GM23338 (cell line): ENCODE measurements at regions not wholly inside any gene's neighbourhood (a gene's known extent, or its start where the extent isn't known, plus 50 kb on each side); places are given as distances from the start of the nearest gene placed in this dataset.

ENCODE experiments used
- ATAC-seq: fragments of 200-7000 bp; cut with Tn5 transposase; 3 replicates; pipeline ENCODE4 v1.9.1; 2020
- DNase-seq: peaks from one replicate; pipeline ENCODE4 v3.0.0-alpha.2; 2015; ENCODE audit warnings: low spot score
- H2AFZ ChIP-seq: fragments of 200-600 bp; sonication (generic); 2 replicates; pipeline ENCODE4 v1.8.0; 2016; ENCODE audit warnings: antibody characterized with exemption, mild to moderate bottlenecking, moderate library complexity
- H3F3A ChIP-seq: fragments of 200-600 bp; sonication (generic); replicated peaks from 2 replicates; pipeline ENCODE4 v1.8.0; 2017; ENCODE audit warnings: antibody characterized with exemption, mixed run types, low read depth
- H3K27ac ChIP-seq: fragments of 200-600 bp; sonication (generic); 2 replicates; pipeline ENCODE4 v1.6.1; 2016; ENCODE audit warnings: low read depth
- H3K27me3 ChIP-seq: fragments of 200-600 bp; sonication (generic); 2 replicates; pipeline ENCODE4 v1.8.0; 2016; ENCODE audit warnings: mild to moderate bottlenecking, mixed run types, moderate library complexity; ENCODE audit not compliant: insufficient read depth
- H3K36me3 ChIP-seq: fragments of 200-600 bp; sonication (generic); 2 replicates; pipeline ENCODE4 v1.8.0; 2016; ENCODE audit warnings: mild to moderate bottlenecking; ENCODE audit not compliant: insufficient read depth
- H3K4me1 ChIP-seq: fragments of 200-600 bp; sonication (generic); 2 replicates; pipeline ENCODE4 v1.8.0; 2016; ENCODE audit warnings: mild to moderate bottlenecking, moderate library complexity; ENCODE audit not compliant: insufficient read depth
- H3K4me2 ChIP-seq: fragments of 200-600 bp; sonication (generic); 2 replicates; pipeline ENCODE4 v1.7.1; 2017; ENCODE audit warnings: mixed run types
- H3K4me3 ChIP-seq: fragments of 200-600 bp; sonication (generic); 2 replicates; pipeline ENCODE4 v1.6.1; 2016; ENCODE audit warnings: mixed run types
- H3K79me2 ChIP-seq: fragments of 200-600 bp; sonication (generic); replicated peaks from 2 replicates; pipeline ENCODE4 v1.8.0; 2017; ENCODE audit warnings: mild to moderate bottlenecking; ENCODE audit not compliant: insufficient read depth
- H3K9me2 ChIP-seq: fragments of 200-600 bp; sonication (generic); 2 replicates; pipeline ENCODE4 v1.8.0; 2017; ENCODE audit not compliant: insufficient read depth
- H4K20me1 ChIP-seq: fragments of 200-600 bp; sonication (generic); replicated peaks from 2 replicates; pipeline ENCODE4 v1.8.0; 2017; ENCODE audit warnings: mild to moderate bottlenecking; ENCODE audit not compliant: insufficient read depth
- H3K27ac Mint-ChIP-seq: 2 replicates; pipeline ENCODE4 v1.8.0; 2020; ENCODE audit warnings: inconsistent platforms, mild to moderate bottlenecking, moderate library complexity, mixed read lengths
- H3K27me3 Mint-ChIP-seq: 3 replicates; pipeline ENCODE4 v1.8.0; 2022; ENCODE audit warnings: low read depth, mild to moderate bottlenecking, moderate library complexity, mixed read lengths, inconsistent platforms; ENCODE audit not compliant: insufficient read depth, poor library complexity
- H3K36me3 Mint-ChIP-seq: 3 replicates; pipeline ENCODE4 v1.8.0; 2021; ENCODE audit warnings: low read depth, mild to moderate bottlenecking, inconsistent platforms, moderate library complexity, mixed read lengths
- H3K4me1 Mint-ChIP-seq: 3 replicates; pipeline ENCODE4 v1.8.0; 2020; ENCODE audit warnings: mild to moderate bottlenecking, inconsistent platforms, mixed read lengths
- H3K4me3 Mint-ChIP-seq: 3 replicates; pipeline ENCODE4 v1.8.0; 2021; ENCODE audit warnings: moderate library complexity, mild to moderate bottlenecking, inconsistent platforms, mixed read lengths
- H3K9me3 Mint-ChIP-seq: 3 replicates; pipeline ENCODE4 v1.8.0; 2020; ENCODE audit warnings: moderate library complexity, mild to moderate bottlenecking, inconsistent platforms, mixed read lengths
- EZH2 ChIP-seq: fragments of 200-600 bp; sonication (generic); IDR thresholded peaks from one replicate; pipeline ENCODE4 v1.8.0; 2017; ENCODE audit warnings: antibody characterized with exemption, mild to moderate bottlenecking, low read depth; ENCODE audit not compliant: unreplicated experiment
- EZH2phosphoT487 ChIP-seq: fragments of 200-600 bp; sonication (generic); IDR thresholded peaks from one replicate; pipeline ENCODE4 v1.8.1; 2018; ENCODE audit warnings: antibody characterized with exemption; ENCODE audit not compliant: unreplicated experiment
- JUNB ChIP-seq: IDR thresholded peaks from one replicate; pipeline ENCODE4 v1.6.1; 2016; ENCODE audit warnings: antibody characterized with exemption; ENCODE audit not compliant: unreplicated experiment
- NANOG ChIP-seq: IDR thresholded peaks from 2 replicates; pipeline ENCODE4 v1.6.1; 2016; ENCODE audit warnings: antibody characterized with exemption, borderline replicate concordance
- REST ChIP-seq: IDR thresholded peaks from one replicate; pipeline ENCODE4 v1.6.1; 2018; ENCODE audit warnings: antibody characterized with exemption; ENCODE audit not compliant: unreplicated experiment
- ZNF462 ChIP-seq: fragments of 250-450 bp; sonication (Bioruptor Pico); IDR thresholded peaks from 2 replicates; pipeline ENCODE4 v1.5.0; 2020; ENCODE audit warnings: mild to moderate bottlenecking, moderate library complexity
- TF ChIP-seq, protein P1 (sequence below), 2 experiments: fragments of 200-600 bp in 1 of 2; sonication (generic) in 1 of 2; conservative IDR thresholded peaks; 2 replicates each; pipeline versions ENCODE4 v1.5.1 to v1.6.1; 2016 to 2017; ENCODE audit warnings: antibody characterized with exemption in 2 of 2, low read depth in 2 of 2, mild to moderate bottlenecking in 2 of 2, moderate library complexity in 1 of 2

DNA sequence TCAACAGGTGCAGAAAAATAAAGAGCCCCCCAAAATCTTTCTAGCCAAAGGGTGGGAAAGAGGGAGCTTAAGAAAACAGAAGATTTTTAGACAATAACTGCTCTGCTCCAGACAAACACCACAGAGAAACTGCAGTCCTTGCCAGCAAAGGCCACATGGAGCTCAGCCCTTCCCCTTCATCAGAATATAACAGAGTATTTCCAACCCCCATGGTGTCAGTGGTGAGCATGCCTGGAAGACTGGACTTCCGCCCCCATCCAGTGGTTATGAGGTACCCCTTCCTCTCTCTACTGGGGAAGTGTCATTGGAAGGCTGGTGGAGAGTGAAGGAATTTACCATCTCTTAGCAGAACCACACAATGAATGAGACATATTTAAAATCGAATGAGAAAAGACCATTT, 1007.3 kb upstream of the CELF2 start:
- no peaks in the 10 kb centered on the region for H3K9me2 ChIP-seq
- no peaks in the 10 kb centered on the region for H3K79me2 ChIP-seq
- peak; percentile 22 for DNase-seq
- no peak overlapping the region for H3K4me3 ChIP-seq
- peaks cover 3% of the 10 kb centered on the region for H3K27me3 Mint-ChIP-seq
- H3K4me3 Mint-ChIP-seq, result no peak overlapping the region
- no peak overlapping the region for H3K27ac ChIP-seq
- peaks cover 3% of the 10 kb centered on the region; the same call in 1 of the 2 replicates for H3K4me1 ChIP-seq
- H3K27me3 ChIP-seq, result no peaks in the 10 kb centered on the region
- no peaks in the 10 kb centered on the region for H3K36me3 ChIP-seq
- ATAC-seq, result peak; percentile 71
- 0 out of 2 replicates have a peak overlapping the region, but pooled peaks have one; percentile 20 for H2AFZ ChIP-seq
- no peak overlapping the region for H3K4me2 ChIP-seq
- no peaks in the 10 kb centered on the region for H4K20me1 ChIP-seq
- no peaks in the 10 kb centered on the region for H3K9me3 Mint-ChIP-seq
- H3K27ac Mint-ChIP-seq, result no peak overlapping the region
- no peaks in the 10 kb centered on the region for H3F3A ChIP-seq
- H3K4me1 Mint-ChIP-seq, result peaks cover 14% of the 10 kb centered on the region; the same call in 2 of the 3 replicates
- TF ChIP-seq EZH2 (no peak), JUNB (no peak), NANOG (no peak), EZH2phosphoT487 (no peak), REST (no peak), ZNF462 (CRISPR knock-in tag) (no peak)
- TF ChIP-seq, protein P1, sequence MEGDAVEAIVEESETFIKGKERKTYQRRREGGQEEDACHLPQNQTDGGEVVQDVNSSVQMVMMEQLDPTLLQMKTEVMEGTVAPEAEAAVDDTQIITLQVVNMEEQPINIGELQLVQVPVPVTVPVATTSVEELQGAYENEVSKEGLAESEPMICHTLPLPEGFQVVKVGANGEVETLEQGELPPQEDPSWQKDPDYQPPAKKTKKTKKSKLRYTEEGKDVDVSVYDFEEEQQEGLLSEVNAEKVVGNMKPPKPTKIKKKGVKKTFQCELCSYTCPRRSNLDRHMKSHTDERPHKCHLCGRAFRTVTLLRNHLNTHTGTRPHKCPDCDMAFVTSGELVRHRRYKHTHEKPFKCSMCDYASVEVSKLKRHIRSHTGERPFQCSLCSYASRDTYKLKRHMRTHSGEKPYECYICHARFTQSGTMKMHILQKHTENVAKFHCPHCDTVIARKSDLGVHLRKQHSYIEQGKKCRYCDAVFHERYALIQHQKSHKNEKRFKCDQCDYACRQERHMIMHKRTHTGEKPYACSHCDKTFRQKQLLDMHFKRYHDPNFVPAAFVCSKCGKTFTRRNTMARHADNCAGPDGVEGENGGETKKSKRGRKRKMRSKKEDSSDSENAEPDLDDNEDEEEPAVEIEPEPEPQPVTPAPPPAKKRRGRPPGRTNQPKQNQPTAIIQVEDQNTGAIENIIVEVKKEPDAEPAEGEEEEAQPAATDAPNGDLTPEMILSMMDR (conservative IDR thresholded peaks at IDR 0.05; ENCODE audit: low read depth in 2 of 2), result 0 out of 4 replicates have a peak, but pooled peaks of 1 of the 2 experiments have one; percentile 11
- no peaks in the 10 kb centered on the region for H3K36me3 Mint-ChIP-seq
